ENCODE measurements at regions not wholly inside any gene's neighbourhood (a gene's known extent, or its start where the extent isn't known, plus 50 kb on each side); places are given as distances from the start of the nearest gene placed in this dataset.

GRCh38 chr4:143085659-143086058 is 99.1 kb upstream of the USP38 start:
- TF ChIP-seq CTCF (IDR thresholded peaks at IDR 0.05) (no peak), EZH2 (IDR thresholded peaks at IDR 0.05; ENCODE audit: borderline replicate concordance, insufficient read depth, low read depth, low read length, poor library complexity, severe bottlenecking) (no peak)
